ENCODE measurements at regions not wholly inside any gene's neighbourhood (a gene's known extent, or its start where the extent isn't known, plus 50 kb on each side); places are given as distances from the start of the nearest gene placed in this dataset.

DNA sequence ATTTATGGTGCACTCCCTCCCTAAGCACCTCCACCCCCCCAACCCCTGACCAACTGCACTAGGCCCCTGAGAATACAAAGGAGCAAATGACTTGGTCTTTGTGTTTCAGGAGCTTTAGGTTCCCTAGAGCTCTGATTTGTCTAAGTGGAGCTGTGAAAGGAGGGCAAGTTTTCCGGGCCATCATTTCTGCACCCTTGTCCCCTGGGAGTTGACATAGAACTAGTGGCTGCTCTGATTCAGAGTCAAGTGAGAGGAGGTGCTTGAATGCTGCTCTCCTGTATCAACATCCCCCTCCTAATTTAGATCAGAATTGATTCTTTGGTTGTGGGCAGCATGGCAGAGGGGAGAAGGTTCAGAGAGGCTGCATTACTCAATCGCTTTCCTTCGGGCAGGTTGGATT lies 391.6 kb downstream of the KCNRG start:
- ATAC-seq (no peak), DNase-seq (no peak), FAIRE-seq (no peak)
- 95 to 96% methylated on average over 3 of the region's 3 CpGs for WGBS, 2 donors
- Histone ChIP-seq H3K36me3 (no peaks in the 10 kb centered on the region), H3K9me3 (no peaks in the 10 kb centered on the region), H3K4me3 (no peak overlapping the region), H3K27ac (no peak overlapping the region), H3K4me1 (no peaks in the 10 kb centered on the region), H3K27me3 (no peaks in the 10 kb centered on the region)
- TF ChIP-seq, protein P1, sequence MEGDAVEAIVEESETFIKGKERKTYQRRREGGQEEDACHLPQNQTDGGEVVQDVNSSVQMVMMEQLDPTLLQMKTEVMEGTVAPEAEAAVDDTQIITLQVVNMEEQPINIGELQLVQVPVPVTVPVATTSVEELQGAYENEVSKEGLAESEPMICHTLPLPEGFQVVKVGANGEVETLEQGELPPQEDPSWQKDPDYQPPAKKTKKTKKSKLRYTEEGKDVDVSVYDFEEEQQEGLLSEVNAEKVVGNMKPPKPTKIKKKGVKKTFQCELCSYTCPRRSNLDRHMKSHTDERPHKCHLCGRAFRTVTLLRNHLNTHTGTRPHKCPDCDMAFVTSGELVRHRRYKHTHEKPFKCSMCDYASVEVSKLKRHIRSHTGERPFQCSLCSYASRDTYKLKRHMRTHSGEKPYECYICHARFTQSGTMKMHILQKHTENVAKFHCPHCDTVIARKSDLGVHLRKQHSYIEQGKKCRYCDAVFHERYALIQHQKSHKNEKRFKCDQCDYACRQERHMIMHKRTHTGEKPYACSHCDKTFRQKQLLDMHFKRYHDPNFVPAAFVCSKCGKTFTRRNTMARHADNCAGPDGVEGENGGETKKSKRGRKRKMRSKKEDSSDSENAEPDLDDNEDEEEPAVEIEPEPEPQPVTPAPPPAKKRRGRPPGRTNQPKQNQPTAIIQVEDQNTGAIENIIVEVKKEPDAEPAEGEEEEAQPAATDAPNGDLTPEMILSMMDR (IDR thresholded peaks at IDR 0.05), result no peak
- intact Hi-C loops (cut with DNase I), result no loop called here

DNA sequence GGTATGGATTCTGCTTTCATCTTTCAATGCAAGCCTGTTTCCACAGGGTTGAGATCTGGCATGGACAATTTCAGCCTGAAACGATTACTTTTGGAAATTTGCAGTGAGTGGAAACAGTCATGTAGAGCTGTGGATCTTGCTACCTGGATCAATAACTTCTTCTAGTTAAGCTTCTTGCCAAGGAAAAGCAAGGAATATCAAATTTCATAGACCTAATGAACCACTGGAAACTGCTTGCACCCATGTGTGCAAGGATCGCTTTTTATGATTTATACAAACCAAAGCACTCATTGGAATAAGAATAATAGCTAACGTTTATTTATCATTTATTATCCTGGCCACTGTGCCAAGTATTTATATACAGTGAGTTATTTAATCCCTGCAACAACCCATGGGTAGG lies 392.8 kb downstream of the KCNRG start:
- no peaks in the 10 kb centered on the region for H3K27me3 ChIP-seq
- FAIRE-seq, result no peak
- ATAC-seq, result no peak
- no peak overlapping the region for H3K27ac ChIP-seq
- H3K9me3 ChIP-seq, result no peaks in the 10 kb centered on the region
- TF ChIP-seq, protein P1 (IDR thresholded peaks at IDR 0.05), result no peak
- intact Hi-C loops (cut with DNase I), result no loop called here
- no peak overlapping the region for H3K4me3 ChIP-seq
- peaks cover 0 to 2% (median 0%) of the 10 kb centered on the region in 3 donors for H3K4me1 ChIP-seq
- WGBS, 2 donors, result 30 to 36% methylated on average over 3 of the region's 3 CpGs
- DNase-seq, result no peak
- no peaks in the 10 kb centered on the region for H3K36me3 ChIP-seq

- no peak for FAIRE-seq
- H3K27me3 ChIP-seq, result no peaks in the 10 kb centered on the region
- intact Hi-C loops (cut with DNase I), result no loop called here
- H3K9me3 ChIP-seq, result no peaks in the 10 kb centered on the region
- H3K27ac ChIP-seq, result no peak overlapping the region
- 96% methylated on average over 2 of the region's 2 CpGs for WGBS, 2 donors
- DNase-seq, result no peak
- TF ChIP-seq, protein P1 (IDR thresholded peaks at IDR 0.05), result no peak
- H3K4me1 ChIP-seq, result peaks cover 0 to 2% (median 0%) of the 10 kb centered on the region in 3 donors
- no peak for ATAC-seq
- no peaks in the 10 kb centered on the region for H3K36me3 ChIP-seq
- no peak overlapping the region for H3K4me3 ChIP-seq
These were observed 394.0 kb downstream of the KCNRG start for GRCh38 chr13:50409220-50409619.

- whole genome bisulfite sequencing, 2 donors, result 84 to 94% methylated on average over 5 of the region's 5 CpGs
- TF ChIP-seq, protein P1 (IDR thresholded peaks at IDR 0.05), result no peak
- DNase-seq (no peak), ATAC-seq (peak in 2 of 4 donors; percentile 41 to 56), FAIRE-seq (no peak)
- no peaks in the 10 kb centered on the region for H3K36me3 ChIP-seq
- H3K27ac ChIP-seq, result no peak overlapping the region
- peaks cover 0 to 2% (median 0%) of the 10 kb centered on the region in 3 donors for H3K4me1 ChIP-seq
- H3K9me3 ChIP-seq, result no peaks in the 10 kb centered on the region
- no peak overlapping the region for H3K4me3 ChIP-seq
- no peaks in the 10 kb centered on the region for H3K27me3 ChIP-seq
- intact Hi-C loops (cut with DNase I), result no loop called here
These were observed 395.9 kb downstream of the KCNRG start for GRCh38 chr13:50410921-50411746.

DNA sequence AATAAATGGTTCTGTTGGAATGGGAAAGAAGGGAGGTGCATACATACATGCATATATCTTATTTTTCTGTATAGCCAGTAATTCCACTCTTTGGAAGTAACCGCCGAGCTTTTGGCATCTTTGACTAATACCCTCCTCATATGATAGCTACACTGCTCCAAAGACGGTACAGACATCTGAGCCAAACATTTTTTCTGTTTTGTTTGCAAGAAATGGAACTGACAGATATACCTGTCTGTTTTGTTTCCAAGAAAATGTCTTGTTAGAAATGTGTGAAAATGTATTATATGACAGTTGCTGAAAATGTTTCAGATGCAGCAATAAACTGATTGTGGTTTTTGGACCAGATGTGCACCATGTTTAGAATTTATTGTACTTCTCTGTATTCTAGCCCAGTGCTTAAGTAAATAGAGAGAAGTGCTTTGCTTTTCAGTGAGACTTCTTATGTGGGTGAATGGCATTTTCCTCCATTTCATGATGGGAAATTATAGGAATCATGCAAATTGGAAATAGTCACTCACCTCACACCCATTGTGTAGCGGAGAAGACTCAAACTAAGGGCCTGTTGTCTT lies 396.9 kb downstream of the KCNRG start:
- H3K4me1 ChIP-seq, result peaks cover 0 to 2% (median 0%) of the 10 kb centered on the region in 3 donors
- no peak overlapping the region for H3K27ac ChIP-seq
- H3K9me3 ChIP-seq, result no peaks in the 10 kb centered on the region
- FAIRE-seq (no peak), DNase-seq (no peak), ATAC-seq (no peak)
- TF ChIP-seq, protein P1 (IDR thresholded peaks at IDR 0.05), result no peak
- 73 to 77% methylated on average over 4 of the region's 4 CpGs for WGBS, 2 donors
- no peaks in the 10 kb centered on the region for H3K27me3 ChIP-seq
- intact Hi-C loops (cut with DNase I), result no loop called here
- no peak overlapping the region for H3K4me3 ChIP-seq
- H3K36me3 ChIP-seq, result no peaks in the 10 kb centered on the region

Data from pancreas (tissue), 10 donors.